AG04450 (cell line): ENCODE measurements at regions not wholly inside any gene's neighbourhood (a gene's known extent, or its start where the extent isn't known, plus 50 kb on each side); places are given as distances from the start of the nearest gene placed in this dataset.

Experiments used
- CTCF ChIA-PET: fragments of 300-600, 350-600 bp; formaldehyde crosslinking; extraction: SDS; loops from one replicate; lab custom pipeline; 2022; ENCODE audit warnings: antibody characterized with exemption, inconsistent platforms; lab: Charles Lee
- POLR2A ChIA-PET: fragments of 350-600 bp; formaldehyde crosslinking; extraction: SDS; loops from one replicate; lab custom pipeline; 2021; ENCODE audit warnings: antibody characterized with exemption, inconsistent platforms; lab: Yijun Ruan, JAX
- DNase-seq: peaks from one replicate; pipeline ENCODE4 v3.0.0-alpha.2; 2011; ENCODE audit warnings: low read depth, low spot score
- H3K27ac ChIP-seq: one replicate; pipeline ENCODE4 v1.5.1; 2012; ENCODE audit warnings: low read depth, low read length, control low read depth
- H3K27me3 ChIP-seq: one replicate; pipeline ENCODE4 v1.6.0; 2012; ENCODE audit warnings: low read length; ENCODE audit not compliant: control insufficient read depth, insufficient read depth
- H3K4me3 ChIP-seq: 2 replicates; pipeline ENCODE4 v1.5.1; 2011; ENCODE audit warnings: mild to moderate bottlenecking, low read depth, low read length, control low read depth
- H3K9me3 ChIP-seq: 2 replicates; pipeline ENCODE4 v1.5.1; 2012; ENCODE audit warnings: low read length; ENCODE audit not compliant: control insufficient read depth, insufficient read depth
- TF ChIP-seq, protein P1 (sequence below): IDR thresholded peaks from 2 replicates; pipeline ENCODE4 v1.5.1; 2011; ENCODE audit warnings: low read depth, low read length, control low read depth, inconsistent platforms

DNA sequence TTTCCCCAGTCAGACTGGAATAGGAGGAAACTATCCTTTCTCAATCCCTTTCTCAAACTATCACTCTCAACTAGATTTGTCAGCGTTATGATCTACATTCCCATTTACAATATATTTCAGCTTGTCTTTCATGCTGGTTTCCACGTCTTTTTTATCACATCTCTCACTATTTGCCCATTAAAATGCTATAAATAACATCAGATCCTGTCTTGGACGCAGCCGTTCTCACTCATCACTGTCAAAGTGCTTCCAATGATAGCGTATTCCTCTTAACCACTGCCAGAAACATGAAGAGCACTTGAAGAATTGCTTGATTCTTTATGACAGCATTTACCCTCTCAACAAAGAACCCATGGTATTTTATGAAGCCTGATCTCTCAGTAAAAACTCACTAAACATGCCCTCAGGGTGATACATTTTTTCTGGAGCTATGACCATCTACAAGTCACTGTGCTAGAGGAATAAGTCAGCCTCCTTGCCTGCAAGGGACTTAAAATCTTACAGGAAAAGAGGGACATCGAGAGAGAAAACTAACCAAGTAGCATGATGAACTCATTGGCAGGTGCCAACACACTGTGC lies 205.6 kb upstream of the PFKP start:
- ChIA-PET POLR2A (no interaction called here), CTCF (no interaction called here)
- Histone ChIP-seq H3K4me3 (no peak overlapping the region), H3K9me3 (peaks cover 17% of the 10 kb centered on the region), H3K27me3 (no peaks in the 10 kb centered on the region), H3K27ac (no peak overlapping the region)
- TF ChIP-seq, protein P1, sequence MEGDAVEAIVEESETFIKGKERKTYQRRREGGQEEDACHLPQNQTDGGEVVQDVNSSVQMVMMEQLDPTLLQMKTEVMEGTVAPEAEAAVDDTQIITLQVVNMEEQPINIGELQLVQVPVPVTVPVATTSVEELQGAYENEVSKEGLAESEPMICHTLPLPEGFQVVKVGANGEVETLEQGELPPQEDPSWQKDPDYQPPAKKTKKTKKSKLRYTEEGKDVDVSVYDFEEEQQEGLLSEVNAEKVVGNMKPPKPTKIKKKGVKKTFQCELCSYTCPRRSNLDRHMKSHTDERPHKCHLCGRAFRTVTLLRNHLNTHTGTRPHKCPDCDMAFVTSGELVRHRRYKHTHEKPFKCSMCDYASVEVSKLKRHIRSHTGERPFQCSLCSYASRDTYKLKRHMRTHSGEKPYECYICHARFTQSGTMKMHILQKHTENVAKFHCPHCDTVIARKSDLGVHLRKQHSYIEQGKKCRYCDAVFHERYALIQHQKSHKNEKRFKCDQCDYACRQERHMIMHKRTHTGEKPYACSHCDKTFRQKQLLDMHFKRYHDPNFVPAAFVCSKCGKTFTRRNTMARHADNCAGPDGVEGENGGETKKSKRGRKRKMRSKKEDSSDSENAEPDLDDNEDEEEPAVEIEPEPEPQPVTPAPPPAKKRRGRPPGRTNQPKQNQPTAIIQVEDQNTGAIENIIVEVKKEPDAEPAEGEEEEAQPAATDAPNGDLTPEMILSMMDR = no peak
- DNase-seq = no peak

- CTCF ChIA-PET = no interaction called here
- POLR2A ChIA-PET = no interaction called here
- DNase-seq = no peak
- H3K27me3 ChIP-seq = no peaks in the 10 kb centered on the region
- TF ChIP-seq, protein P1 = no peak
- H3K9me3 ChIP-seq = peaks cover 4% of the 10 kb centered on the region; the same call in 1 of the 2 replicates
- no peak overlapping the region for H3K4me3 ChIP-seq
- H3K27ac ChIP-seq = no peak overlapping the region
These were observed 208.9 kb upstream of the PFKP start for GRCh38 chr10:2858452-2858851.

DNA sequence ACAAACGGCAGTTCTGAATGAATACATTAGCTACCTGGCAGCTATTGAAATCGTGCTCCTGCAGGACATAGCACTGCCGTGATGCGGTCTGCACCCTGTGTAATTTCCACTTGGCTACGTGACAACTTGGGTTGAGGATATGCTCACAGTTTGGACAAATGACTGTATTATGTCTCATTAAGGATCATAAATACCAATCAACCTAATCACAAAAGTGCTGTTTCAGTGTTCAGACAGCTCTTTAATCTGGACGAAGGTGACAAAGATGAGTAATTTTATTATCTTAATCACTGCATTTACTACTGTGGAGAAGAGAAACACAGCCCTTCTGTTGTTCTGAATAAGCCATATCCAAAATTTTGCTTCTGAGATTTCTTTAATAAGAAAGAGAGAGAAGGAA lies 210.8 kb upstream of the PFKP start:
- CTCF ChIA-PET = no interaction called here
- DNase-seq = no peak
- POLR2A ChIA-PET = no interaction called here
- Histone ChIP-seq H3K27me3 (no peaks in the 10 kb centered on the region), H3K27ac (no peak overlapping the region), H3K9me3 (no peaks in the 10 kb centered on the region), H3K4me3 (no peak overlapping the region)
- TF ChIP-seq, protein P1 = no peak

- CTCF ChIA-PET = no interaction called here
These were observed 214.6 kb upstream of the PFKP start for GRCh38 chr10:2852574-2853323.

DNA sequence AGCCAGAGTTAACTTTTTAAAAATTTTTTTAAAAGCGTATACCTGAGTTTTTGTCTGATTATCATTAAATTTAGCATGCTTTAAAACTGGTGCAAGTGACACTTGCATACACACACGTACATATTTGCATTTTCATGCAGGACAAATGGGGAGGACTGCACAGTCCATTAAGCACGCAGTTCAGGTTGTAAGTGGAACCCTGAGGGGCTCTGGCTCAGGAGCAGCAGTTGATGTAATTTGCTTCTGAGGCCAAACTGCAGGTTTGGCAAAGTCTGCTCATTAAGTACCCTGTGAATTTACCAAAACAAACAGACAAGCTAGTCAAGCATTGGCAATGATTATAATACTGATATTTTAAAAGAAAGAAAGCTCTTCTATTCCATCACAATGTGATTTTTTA lies 215.8 kb upstream of the PFKP start:
- no peaks in the 10 kb centered on the region; the same call in 1 of the 2 replicates for H3K9me3 ChIP-seq
- H3K4me3 ChIP-seq = no peak overlapping the region
- CTCF ChIA-PET = no interaction called here
- H3K27ac ChIP-seq = no peak overlapping the region
- POLR2A ChIA-PET = no interaction called here
- TF ChIP-seq, protein P1 = no peak
- no peak for DNase-seq
- H3K27me3 ChIP-seq = no peaks in the 10 kb centered on the region

More at GRCh38 chr10:2852574-2853323, 214.6 kb upstream of the PFKP start:
- TF ChIP-seq, protein P1 = no peak
- H3K27ac ChIP-seq = no peak overlapping the region
- DNase-seq = no peak
- POLR2A ChIA-PET = no interaction called here
- no peaks in the 10 kb centered on the region for H3K27me3 ChIP-seq
- no peaks in the 10 kb centered on the region; the same call in 1 of the 2 replicates for H3K9me3 ChIP-seq
- no peak overlapping the region for H3K4me3 ChIP-seq
